ENCODE measurements at regions not wholly inside any gene's neighbourhood (a gene's known extent, or its start where the extent isn't known, plus 50 kb on each side); places are given as distances from the start of the nearest gene placed in this dataset.
"Not testable (repeated sequence)": the region's sequence is repeated elsewhere in the genome, so short reads cannot be mapped to it uniquely, and the experiment has no call there.

GRCh38 chr2:215830304-215830703 lies 183.0 kb downstream of the MREG start:
- no peak overlapping the region for H3K27ac Mint-ChIP-seq
- no peak for DNase-seq
- no peaks in the 10 kb centered on the region for H3K27me3 Mint-ChIP-seq
- no peaks in the 10 kb centered on the region for H3K9me3 Mint-ChIP-seq (ENCODE audit: low read depth)
- H3K4me3 Mint-ChIP-seq, result no peak overlapping the region
- H3K36me3 Mint-ChIP-seq (ENCODE audit: low read depth), result no peaks in the 10 kb centered on the region
- intact Hi-C loops (cut with DNase I, micrococcal nuclease), result no loop called here
- POLR2A ChIA-PET, result no interaction called here
- H3K4me1 Mint-ChIP-seq, result peaks cover 9% of the 10 kb centered on the region
- CTCF ChIA-PET, result interaction anchor here (0.8 to 1.6 kb wide), 2 partner anchors 37 to 376 kb away, joined by 3 to 4 read pairs; no protein-coding TSS in a partner anchor
- no peak for ATAC-seq

DNA sequence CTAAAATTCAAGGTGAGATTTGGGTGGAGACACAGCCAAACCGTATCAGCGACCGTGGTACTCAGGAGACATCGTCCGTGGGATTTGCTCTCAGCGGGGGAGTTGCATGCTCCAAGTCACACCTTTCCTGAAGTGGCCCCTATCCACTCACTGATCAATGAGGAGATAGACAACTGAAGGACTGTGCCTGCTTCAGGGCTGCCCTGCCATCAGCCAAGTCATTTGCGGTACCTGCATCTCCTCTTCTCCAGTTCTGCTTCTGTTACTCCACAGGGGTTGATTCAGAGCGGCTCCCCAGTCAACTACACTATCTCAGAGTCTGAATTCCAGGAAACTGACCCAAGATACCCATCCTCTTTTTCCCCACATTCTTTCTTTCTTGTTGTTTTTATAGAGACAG lies 184.1 kb downstream of the MREG start:
- CTCF ChIA-PET, result interaction anchor here (1.1 kb wide), 1 partner anchor 191 kb away, joined by 3 read pairs; no protein-coding TSS in a partner anchor
- H3K27me3 Mint-ChIP-seq, result no peaks in the 10 kb centered on the region

DNA sequence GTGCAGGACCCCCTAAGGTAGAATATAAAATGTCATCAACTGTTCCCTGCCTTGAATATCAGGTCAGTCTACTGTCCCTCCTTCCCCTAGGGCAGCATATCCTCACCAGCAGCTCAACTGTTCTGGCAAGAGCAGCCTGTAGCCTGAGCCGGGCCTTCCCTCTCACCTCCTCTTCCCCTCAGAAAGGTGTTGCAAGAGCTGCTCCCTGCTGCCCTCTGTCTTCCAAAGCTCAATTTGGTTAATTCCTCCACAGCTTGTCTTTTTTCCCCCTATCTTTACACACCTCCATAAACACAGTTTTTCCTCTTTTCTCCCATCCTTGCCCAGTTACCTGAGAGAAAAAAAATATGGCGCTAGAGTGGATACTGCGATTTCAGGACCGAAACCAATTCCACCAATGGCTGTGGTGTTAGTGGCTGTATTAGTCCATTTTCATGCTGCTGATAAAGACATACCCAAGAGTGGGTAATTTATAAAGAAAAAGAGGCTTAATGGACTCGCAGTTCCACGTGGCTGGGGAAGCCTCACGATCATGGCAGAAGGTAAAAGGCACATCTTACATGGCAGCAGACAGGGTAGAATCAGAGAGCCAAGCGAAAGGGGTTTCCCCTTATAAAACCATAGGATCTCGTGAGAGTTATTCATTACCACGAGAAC lies 184.7 kb downstream of the MREG start:
- Mint-ChIP-seq H3K4me3 (no peak overlapping the region), H3K36me3 (ENCODE audit: low read depth) (no peaks in the 10 kb centered on the region), H3K27ac (no peak overlapping the region), H3K9me3 (ENCODE audit: low read depth) (no peaks in the 10 kb centered on the region), H3K27me3 (no peaks in the 10 kb centered on the region), H3K4me1 (peaks cover 9% of the 10 kb centered on the region)
- ChIA-PET CTCF (interaction anchor here (0.6 to 1.5 kb wide), 8 partner anchors 13 to 248 kb away, joined by 3 to 5 read pairs (median 3); no protein-coding TSS in a partner anchor), POLR2A (interaction anchor here (0.7 kb wide), 1 partner anchor 315 kb away, joined by 3 read pairs; no protein-coding TSS in a partner anchor)
- ATAC-seq (peak; percentile 83), DNase-seq (peak; percentile 69)
- intact Hi-C loops (cut with DNase I, micrococcal nuclease), result loop anchor here (1.0 to 5.0 kb wide), 4 partner anchors 104 to 374 kb away; no protein-coding TSS in a partner anchor

More for the DNA sequence above, 184.1 kb downstream of the MREG start:
- no peak overlapping the region for H3K27ac Mint-ChIP-seq
- H3K36me3 Mint-ChIP-seq (ENCODE audit: low read depth), result no peaks in the 10 kb centered on the region
- H3K4me3 Mint-ChIP-seq, result no peak overlapping the region
- no peaks in the 10 kb centered on the region for H3K9me3 Mint-ChIP-seq (ENCODE audit: low read depth)
- intact Hi-C loops (cut with DNase I, micrococcal nuclease), result loop anchor here (2.0 to 5.0 kb wide), 3 partner anchors 103 to 374 kb away; no protein-coding TSS in a partner anchor
- POLR2A ChIA-PET, result no interaction called here
- peaks cover 9% of the 10 kb centered on the region for H3K4me1 Mint-ChIP-seq
- ATAC-seq, result no peak
- DNase-seq, result no peak

DNA sequence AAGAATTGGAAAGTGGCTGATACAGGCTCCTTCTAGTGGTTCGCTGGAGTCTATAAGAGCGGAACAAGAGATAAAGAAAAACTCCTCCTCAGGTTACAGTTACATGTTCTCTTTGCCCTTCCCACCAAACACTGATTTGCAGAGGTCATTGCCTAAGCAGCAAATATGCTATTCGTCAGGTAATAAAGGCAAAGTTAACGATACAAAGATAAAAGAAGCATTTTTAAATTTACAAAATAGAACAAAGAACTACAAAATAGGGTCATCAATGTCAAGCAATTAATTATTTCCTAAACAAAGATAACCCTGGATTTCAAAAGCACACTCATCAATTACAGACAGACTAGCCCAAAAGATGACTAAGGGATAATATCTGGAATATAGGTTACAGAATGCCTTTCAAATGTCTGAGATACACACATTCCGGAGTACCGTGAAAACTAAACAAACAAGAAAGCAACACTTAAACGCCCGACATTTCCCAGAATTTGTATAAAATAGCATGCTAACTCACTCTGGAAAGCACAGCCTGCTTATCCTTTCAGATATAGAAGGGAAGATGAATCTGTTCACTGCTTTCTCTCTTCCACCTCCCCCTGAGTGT lies 186.4 kb downstream of the MREG start:
- POLR2A ChIA-PET, result no interaction called here
- no peak for DNase-seq
- H3K27me3 Mint-ChIP-seq, result no peaks in the 10 kb centered on the region
- intact Hi-C loops (cut with DNase I, micrococcal nuclease), result loop anchor here in 1 of 2 experiments (5.0 kb wide), 2 partner anchors 105 to 275 kb away; no protein-coding TSS in a partner anchor
- H3K36me3 Mint-ChIP-seq (ENCODE audit: low read depth), result no peaks in the 10 kb centered on the region
- ATAC-seq, result no peak
- H3K9me3 Mint-ChIP-seq (ENCODE audit: low read depth), result no peaks in the 10 kb centered on the region
- peaks cover 9% of the 10 kb centered on the region for H3K4me1 Mint-ChIP-seq
- no peak overlapping the region for H3K4me3 Mint-ChIP-seq
- CTCF ChIA-PET, result no interaction called here
- no peak overlapping the region for H3K27ac Mint-ChIP-seq

GRCh38 chr2:215826376-215826775 lies 187.0 kb downstream of the MREG start:
- intact Hi-C loops (cut with DNase I, micrococcal nuclease), result loop anchor here in 1 of 2 experiments (5.0 kb wide), 2 partner anchors 106 to 274 kb away; no protein-coding TSS in a partner anchor
- POLR2A ChIA-PET, result no interaction called here
- no peaks in the 10 kb centered on the region for H3K36me3 Mint-ChIP-seq (ENCODE audit: low read depth)
- no peak overlapping the region for H3K4me3 Mint-ChIP-seq
- peaks cover 5% of the 10 kb centered on the region for H3K4me1 Mint-ChIP-seq
- H3K27ac Mint-ChIP-seq, result no peak overlapping the region
- CTCF ChIA-PET, result no interaction called here
- peaks cover 1% of the 10 kb centered on the region for H3K9me3 Mint-ChIP-seq (ENCODE audit: low read depth)
- H3K27me3 Mint-ChIP-seq, result no peaks in the 10 kb centered on the region
- ATAC-seq, result no peak
- DNase-seq, result no peak

DNA sequence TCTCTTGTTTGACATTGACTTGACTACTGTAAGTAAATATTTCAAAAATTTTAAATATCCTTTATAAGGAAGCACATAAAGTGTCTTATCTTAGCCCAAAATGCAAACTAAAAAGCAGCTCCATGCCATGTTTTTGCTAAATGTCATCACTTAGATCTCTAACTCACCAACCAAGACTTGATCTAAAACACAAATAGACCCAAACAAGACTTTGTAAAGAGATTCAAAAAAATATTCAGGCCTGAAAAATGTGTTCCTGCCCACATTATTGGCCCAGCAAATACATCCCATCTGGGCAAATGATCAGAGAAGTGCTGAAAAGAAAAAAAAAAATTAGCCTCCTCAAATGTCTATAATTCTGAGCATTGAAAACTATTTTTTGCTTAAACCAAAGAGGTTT lies 187.6 kb downstream of the MREG start:
- ATAC-seq (no peak), DNase-seq (no peak)
- Mint-ChIP-seq H3K36me3 (ENCODE audit: low read depth) (peaks cover under 1% of the 10 kb centered on the region), H3K4me1 (peaks cover 5% of the 10 kb centered on the region), H3K27me3 (peaks cover 2% of the 10 kb centered on the region), H3K4me3 (no peak overlapping the region), H3K27ac (no peak overlapping the region), H3K9me3 (ENCODE audit: low read depth) (peaks cover 4% of the 10 kb centered on the region)
- ChIA-PET CTCF (interaction anchor here (0.7 kb wide), 1 partner anchor 140 kb away, joined by 3 read pairs; no protein-coding TSS in a partner anchor), POLR2A (no interaction called here)
- intact Hi-C loops (cut with DNase I, micrococcal nuclease), result loop anchor here in 1 of 2 experiments (5.0 kb wide), 2 partner anchors 107 to 273 kb away; no protein-coding TSS in a partner anchor

- H3K9me3 Mint-ChIP-seq (ENCODE audit: low read depth); POLR2A ChIA-PET; ATAC-seq; H3K4me3 Mint-ChIP-seq; H3K27ac Mint-ChIP-seq; H3K36me3 Mint-ChIP-seq (ENCODE audit: low read depth); H3K27me3 Mint-ChIP-seq; H3K4me1 Mint-ChIP-seq; intact Hi-C loops (cut with DNase I, micrococcal nuclease); DNase-seq; CTCF ChIA-PET: not testable (repeated sequence)
These were observed 192.1 kb downstream of the MREG start for GRCh38 chr2:215821298-215821697.

DNA sequence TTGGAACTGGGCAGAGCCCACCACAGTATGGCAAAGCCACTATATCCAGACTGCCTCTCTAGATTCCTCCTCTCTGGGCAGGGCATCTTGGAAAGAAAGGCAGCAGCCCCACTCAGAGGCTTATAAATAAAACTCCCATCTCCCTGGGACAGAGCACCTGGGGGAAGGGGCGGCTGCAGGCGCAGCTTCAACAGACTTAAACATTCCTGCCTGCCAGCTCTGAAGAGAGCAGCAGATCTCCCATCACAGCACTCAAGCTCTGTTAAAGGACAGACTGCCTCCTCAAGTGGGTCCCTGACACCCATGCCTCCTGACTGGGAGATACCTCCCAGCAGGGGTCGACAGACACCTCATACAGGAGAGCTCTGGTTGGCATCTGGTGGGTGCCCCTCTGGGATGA lies 193.6 kb downstream of the MREG start:
- POLR2A ChIA-PET; intact Hi-C loops (cut with DNase I, micrococcal nuclease); DNase-seq; H3K36me3 Mint-ChIP-seq (ENCODE audit: low read depth); H3K9me3 Mint-ChIP-seq (ENCODE audit: low read depth); ATAC-seq; H3K4me1 Mint-ChIP-seq; H3K27me3 Mint-ChIP-seq; H3K4me3 Mint-ChIP-seq; H3K27ac Mint-ChIP-seq; CTCF ChIA-PET: not testable (repeated sequence)

DNA sequence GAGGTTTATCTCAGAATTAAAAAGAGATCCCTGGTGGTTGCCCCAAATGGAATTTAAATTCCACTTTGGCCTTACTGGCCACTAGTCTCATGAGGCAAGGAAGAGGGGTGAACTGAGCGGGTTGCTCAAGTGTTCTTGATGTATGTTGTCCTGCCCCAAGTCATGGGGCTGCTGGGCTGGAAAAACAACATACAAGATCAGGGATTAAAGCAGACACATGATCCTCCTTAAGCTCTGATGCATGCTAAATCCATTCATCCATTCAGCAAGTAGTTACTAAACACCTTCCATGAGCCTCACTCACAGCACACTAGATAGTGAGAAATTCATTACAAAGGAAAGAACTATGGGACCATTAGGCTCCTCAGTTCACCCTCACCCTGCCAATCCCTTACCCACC lies 196.3 kb downstream of the MREG start:
- H3K4me3 Mint-ChIP-seq, result no peak overlapping the region
- peaks cover 1% of the 10 kb centered on the region for H3K4me1 Mint-ChIP-seq
- intact Hi-C loops (cut with DNase I, micrococcal nuclease), result no loop called here
- H3K27ac Mint-ChIP-seq, result no peak overlapping the region
- ATAC-seq, result no peak
- peaks cover 10% of the 10 kb centered on the region for H3K9me3 Mint-ChIP-seq (ENCODE audit: low read depth)
- H3K27me3 Mint-ChIP-seq, result peaks cover 10% of the 10 kb centered on the region
- POLR2A ChIA-PET, result no interaction called here
- no peak for DNase-seq
- peaks cover 5% of the 10 kb centered on the region for H3K36me3 Mint-ChIP-seq (ENCODE audit: low read depth)
- CTCF ChIA-PET, result interaction anchor here (0.6 kb wide), 1 partner anchor 10 kb away, joined by 3 read pairs; no protein-coding TSS in a partner anchor

GRCh38 chr2:215816424-215816823 lies 196.9 kb downstream of the MREG start:
- intact Hi-C loops (cut with DNase I, micrococcal nuclease), result no loop called here
- ATAC-seq, result no peak
- H3K9me3 Mint-ChIP-seq (ENCODE audit: low read depth), result peaks cover 9% of the 10 kb centered on the region
- H3K27ac Mint-ChIP-seq, result no peak overlapping the region
- CTCF ChIA-PET, result no interaction called here
- peaks cover 5% of the 10 kb centered on the region for H3K36me3 Mint-ChIP-seq (ENCODE audit: low read depth)
- H3K4me3 Mint-ChIP-seq, result no peak overlapping the region
- POLR2A ChIA-PET, result no interaction called here
- H3K27me3 Mint-ChIP-seq, result peaks cover 10% of the 10 kb centered on the region
- DNase-seq, result no peak
- H3K4me1 Mint-ChIP-seq, result peaks cover 7% of the 10 kb centered on the region

DNA sequence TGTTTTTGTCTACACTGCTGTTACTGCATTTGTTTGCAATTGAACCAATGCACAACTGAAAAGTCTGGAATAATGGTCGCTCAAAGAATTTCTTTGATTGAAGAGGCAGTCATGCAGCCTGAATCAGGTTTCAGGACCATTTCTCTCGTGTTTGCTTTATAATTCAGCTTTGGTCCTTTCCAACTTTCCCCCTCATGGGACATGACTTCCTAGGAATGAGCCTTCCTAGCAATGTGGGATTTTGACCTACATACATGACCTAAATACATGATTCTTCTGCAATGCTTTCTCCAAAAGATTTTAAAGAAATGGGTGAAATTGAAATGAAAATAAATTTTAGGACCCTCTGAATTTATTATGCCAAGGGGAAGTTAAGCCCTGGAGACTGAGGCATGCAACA lies 197.4 kb downstream of the MREG start:
- no peak for DNase-seq
- H3K4me1 Mint-ChIP-seq, result peaks cover 12% of the 10 kb centered on the region
- ChIA-PET POLR2A (no interaction called here), CTCF (no interaction called here)
- no peak for ATAC-seq
- peaks cover 10% of the 10 kb centered on the region for H3K27me3 Mint-ChIP-seq
- H3K27ac Mint-ChIP-seq, result no peak overlapping the region
- intact Hi-C loops (cut with DNase I, micrococcal nuclease), result no loop called here
- H3K9me3 Mint-ChIP-seq (ENCODE audit: low read depth), result peaks cover 8% of the 10 kb centered on the region
- H3K4me3 Mint-ChIP-seq, result no peak overlapping the region
- H3K36me3 Mint-ChIP-seq (ENCODE audit: low read depth), result peaks cover 5% of the 10 kb centered on the region

DNA sequence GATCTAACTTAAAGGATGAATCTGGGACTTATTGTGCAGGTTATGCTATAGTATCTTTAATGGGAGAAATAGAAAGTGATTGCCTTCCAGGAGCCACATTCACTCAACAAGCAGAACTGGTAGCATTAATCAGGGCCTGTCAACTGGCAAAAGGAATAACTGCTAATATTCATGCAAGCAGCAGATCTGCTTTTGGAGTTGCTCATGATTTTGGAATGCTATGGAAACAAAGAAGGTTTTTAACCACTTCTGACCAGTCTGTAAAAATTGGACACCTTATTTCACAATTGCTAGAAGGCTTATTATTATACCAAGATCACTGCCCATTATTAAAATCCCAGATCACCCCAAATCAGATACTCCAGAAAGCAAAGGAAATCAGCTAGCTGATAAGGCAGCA lies 200.4 kb downstream of the MREG start:
- H3K27me3 Mint-ChIP-seq, result peaks cover 2% of the 10 kb centered on the region
- ChIA-PET CTCF (interaction anchor here (1.2 to 1.3 kb wide), 2 partner anchors 10 to 15 kb away, joined by 3 to 5 read pairs; no protein-coding TSS in a partner anchor), POLR2A (no interaction called here)
- H3K27ac Mint-ChIP-seq, result no peak overlapping the region
- intact Hi-C loops (cut with DNase I, micrococcal nuclease), result no loop called here
- ATAC-seq (no peak), DNase-seq (no peak)
- peaks cover 16% of the 10 kb centered on the region for H3K4me1 Mint-ChIP-seq
- H3K4me3 Mint-ChIP-seq, result no peak overlapping the region
- H3K36me3 Mint-ChIP-seq (ENCODE audit: low read depth), result no peaks in the 10 kb centered on the region
- no peaks in the 10 kb centered on the region for H3K9me3 Mint-ChIP-seq (ENCODE audit: low read depth)
